Endothelial cell of umbilical vein (primary cell): ENCODE measurements at regions not wholly inside any gene's neighbourhood (a gene's known extent, or its start where the extent isn't known, plus 50 kb on each side); places are given as distances from the start of the nearest gene placed in this dataset.
"Not testable (repeated sequence)": the region's sequence is repeated elsewhere in the genome, so short reads cannot be mapped to it uniquely, and the experiment has no call there.

Source experiments
- CTCF ChIP-seq, 2 donors: IDR thresholded peaks; 1 replicate in 1 of 2; 2 replicates in 1 of 2; pipeline ENCODE4 v1.5.1; 2011; ENCODE audit warnings: low read length in 2 of 2, mild to moderate bottlenecking in 2 of 2, moderate library complexity in 2 of 2, control low read depth in 1 of 2, inconsistent platforms in 1 of 2, low read depth in 1 of 2; ENCODE audit not compliant: insufficient read depth in 1 of 2; ENCODE audit errors: extremely low read depth in 1 of 2
- EZH2 ChIP-seq: IDR thresholded peaks from 2 replicates; pipeline ENCODE4 v1.6.1; 2012; ENCODE audit warnings: borderline replicate concordance, low read depth, mild to moderate bottlenecking, moderate library complexity, low read length, inconsistent platforms; ENCODE audit not compliant: severe bottlenecking
- GATA2 ChIP-seq: IDR thresholded peaks from 2 replicates; pipeline ENCODE4 v1.7.0; 2011; ENCODE audit warnings: low read depth, mild to moderate bottlenecking, moderate library complexity, mixed read lengths, low read length; ENCODE audit not compliant: insufficient read length, insufficient read depth
- POLR2A ChIP-seq: IDR thresholded peaks from 2 replicates; pipeline ENCODE4 v1.6.1; 2012; ENCODE audit warnings: low read depth, mild to moderate bottlenecking, control low read depth, low read length
- POLR2AphosphoS5 ChIP-seq: IDR thresholded peaks from 2 replicates; pipeline ENCODE4 v1.6.1; 2012; ENCODE audit warnings: low read depth, mild to moderate bottlenecking, control low read depth, low read length, moderate library complexity; ENCODE audit not compliant: insufficient read depth

- not testable (repeated sequence) for TF ChIP-seq POLR2AphosphoS5; CTCF (IDR thresholded peaks at IDR 0.05; ENCODE audit: extremely low read depth in 1 of 2, insufficient read depth in 1 of 2, low read depth in 1 of 2, low read length in 2 of 2); GATA2; POLR2A; EZH2
These were observed 69.9 kb upstream of the CITED2 start for GRCh38 chr6:139444273-139444787.
